GM12875 (cell line): ENCODE measurements at regions not wholly inside any gene's neighbourhood (a gene's known extent, or its start where the extent isn't known, plus 50 kb on each side); places are given as distances from the start of the nearest gene placed in this dataset.
"Not testable (repeated sequence)": the region's sequence is repeated elsewhere in the genome, so short reads cannot be mapped to it uniquely, and the experiment has no call there.

ENCODE experiments used
- H3K4me3 ChIP-seq: one replicate; pipeline ENCODE4 v1.5.1; 2011; ENCODE audit warnings: low read depth, low read length, control low read depth
- CTCF ChIP-seq: IDR thresholded peaks from 2 replicates; pipeline ENCODE4 v1.5.1; 2011; ENCODE audit warnings: low read depth, mild to moderate bottlenecking, control low read depth, inconsistent platforms, low read length, moderate library complexity, borderline replicate concordance; ENCODE audit not compliant: insufficient read depth

- TF ChIP-seq CTCF: no peak
Observed at GRCh38 chr7:17044396-17044795, 162.6 kb upstream of the AGR3 start.

GRCh38 chr7:17044861-17045260 lies 163.1 kb upstream of the AGR3 start:
- TF ChIP-seq CTCF: no peak
- H3K4me3 ChIP-seq: no peak overlapping the region

More at GRCh38 chr7:17044396-17044795, 162.6 kb upstream of the AGR3 start:
- no peak overlapping the region for H3K4me3 ChIP-seq

- H3K4me3 ChIP-seq: no peak overlapping the region
- TF ChIP-seq CTCF: no peak
Observed at GRCh38 chr7:17046259-17046658, 164.5 kb upstream of the AGR3 start.

- TF ChIP-seq CTCF: no peak
- H3K4me3 ChIP-seq: no peak overlapping the region
Observed at GRCh38 chr7:17046666-17047065, 164.9 kb upstream of the AGR3 start.

GRCh38 chr7:17053164-17053563 lies 171.4 kb upstream of the AGR3 start:
- not testable (repeated sequence) for H3K4me3 ChIP-seq

GRCh38 chr7:17054206-17054605 lies 172.4 kb upstream of the AGR3 start:
- H3K4me3 ChIP-seq: no peak overlapping the region
- TF ChIP-seq CTCF: no peak

GRCh38 chr7:17054836-17055235 lies 173.1 kb upstream of the AGR3 start:
- no peak for TF ChIP-seq CTCF
- H3K4me3 ChIP-seq: no peak overlapping the region

- no peak overlapping the region for H3K4me3 ChIP-seq
- TF ChIP-seq CTCF: no peak
Observed at GRCh38 chr7:17055596-17055995, 173.8 kb upstream of the AGR3 start.
